ENCODE measurements at regions not wholly inside any gene's neighbourhood (a gene's known extent, or its start where the extent isn't known, plus 50 kb on each side); places are given as distances from the start of the nearest gene placed in this dataset.

- DNase-seq (no peak), ATAC-seq (ENCODE audit: low read depth) (no peak)
- H3K9ac ChIP-seq (ENCODE audit: low read length) = no peak overlapping the region
- no peaks in the 10 kb centered on the region for H3K36me3 ChIP-seq (replicated peaks in 1 of 2; ENCODE audit: control extremely low read depth in 1 of 2, control insufficient read depth in 1 of 2, extremely low read depth in 1 of 2, insufficient read depth in 2 of 2, low read length in 1 of 2)
- no peaks in the 10 kb centered on the region for H3K9me3 ChIP-seq (ENCODE audit: control extremely low read depth in 1 of 3, control insufficient read depth in 2 of 3, insufficient read depth in 1 of 3, low read length in 2 of 3)
- no peak for TF ChIP-seq CTCF (IDR thresholded peaks at IDR 0.05)
- POLR2A ChIA-PET = no interaction called here
- peaks cover 7% of the 10 kb centered on the region for H3K27me3 Mint-ChIP-seq
- no peak overlapping the region for H2AFZ ChIP-seq (ENCODE audit: insufficient read depth, low read depth, low read length, poor library complexity, severe bottlenecking)
- CTCF ChIA-PET = interaction anchor here (0.8 kb wide), 1 partner anchor 22 kb away, joined by 3 read pairs; no protein-coding TSS in a partner anchor
- no peak overlapping the region for H3K4me3 ChIP-seq (ENCODE audit: control extremely low read depth in 1 of 5, extremely low read depth in 1 of 5, insufficient read depth in 1 of 5, low read depth in 2 of 5, low read length in 4 of 5)
- intact Hi-C loops (cut with micrococcal nuclease) = no loop called here
- no peaks in the 10 kb centered on the region for H3K4me1 ChIP-seq (ENCODE audit: control insufficient read depth in 2 of 2, insufficient read depth in 2 of 2, low read length in 2 of 2)
- H3K79me2 ChIP-seq (ENCODE audit: control insufficient read depth, insufficient read depth, low read length) = no peaks in the 10 kb centered on the region
- 50% methylated on average over 1 of the region's 3 CpGs for WGBS (ENCODE audit: insufficient coverage)
- H3K4me3 Mint-ChIP-seq = no peak overlapping the region
- no peaks in the 10 kb centered on the region for H3K9me3 Mint-ChIP-seq (ENCODE audit: insufficient read depth)
- no peaks in the 10 kb centered on the region for H3K27me3 ChIP-seq (replicated peaks in 1 of 4; ENCODE audit: control extremely low read depth in 1 of 4, control insufficient read depth in 3 of 4, insufficient read depth in 4 of 4, low read length in 3 of 4)
- no peak overlapping the region for H3K4me2 ChIP-seq (replicated peaks; ENCODE audit: low read depth, low read length, poor library complexity, severe bottlenecking)
- H3K27ac Mint-ChIP-seq = no peak overlapping the region
- H3K27ac ChIP-seq (ENCODE audit: low read length in 2 of 2) = no peak overlapping the region
- peaks cover 2% of the 10 kb centered on the region for H3K4me1 Mint-ChIP-seq
- no peaks in the 10 kb centered on the region for H4K20me1 ChIP-seq (ENCODE audit: control insufficient read depth, insufficient read depth, low read length, poor library complexity, severe bottlenecking)
Measured at GRCh38 chr2:105604938-105605337, 139.8 kb upstream of the NCK2 start.

DNA sequence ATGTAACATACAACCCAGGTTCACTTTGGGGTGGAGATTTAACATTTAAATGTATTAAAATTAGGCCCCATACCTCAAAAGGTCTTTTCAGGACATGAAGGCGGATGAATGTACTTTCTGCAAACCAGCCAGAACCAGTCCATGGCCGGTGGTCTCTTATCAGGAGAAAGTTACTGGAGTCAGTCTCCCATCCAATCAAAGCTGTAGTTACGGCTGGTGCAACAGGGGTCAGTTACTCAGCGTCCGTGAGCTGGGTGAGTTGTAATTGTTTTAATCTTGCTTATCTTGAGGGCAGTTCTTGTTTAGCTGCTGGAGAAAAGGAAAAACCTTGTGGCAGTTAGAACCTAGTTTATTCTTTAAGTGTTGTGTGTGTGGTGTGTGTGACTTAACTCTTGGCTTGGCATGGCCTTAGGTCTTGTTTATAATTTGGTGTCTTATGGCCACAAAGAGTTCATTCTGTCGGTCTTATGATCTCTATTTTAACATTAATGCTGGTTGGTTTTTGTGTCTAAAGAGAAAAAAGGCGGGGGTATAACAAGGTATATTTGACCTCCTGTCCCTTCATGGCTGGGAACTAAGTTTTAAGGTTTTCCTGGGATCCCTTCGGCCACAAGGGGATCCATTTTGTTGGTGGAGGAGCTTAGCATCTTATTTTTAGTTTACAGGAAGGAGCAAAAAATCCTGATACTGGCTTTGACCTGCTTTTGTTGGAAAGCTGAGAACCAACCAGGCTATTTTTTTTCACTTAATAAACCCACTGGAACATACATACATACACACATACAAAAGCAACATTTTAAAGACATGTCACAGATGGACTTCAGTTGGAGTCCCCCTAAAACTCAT, 143.5 kb upstream of the NCK2 start:
- POLR2A ChIA-PET = no interaction called here
- Histone ChIP-seq H3K27ac (ENCODE audit: low read length in 2 of 2) (no peak overlapping the region), H3K4me1 (ENCODE audit: control insufficient read depth in 2 of 2, insufficient read depth in 2 of 2, low read length in 2 of 2) (no peaks in the 10 kb centered on the region), H3K9ac (ENCODE audit: low read length) (no peak overlapping the region), H3K4me2 (replicated peaks; ENCODE audit: low read depth, low read length, poor library complexity, severe bottlenecking) (no peak overlapping the region), H3K9me3 (ENCODE audit: control extremely low read depth in 1 of 3, control insufficient read depth in 2 of 3, insufficient read depth in 1 of 3, low read length in 2 of 3) (no peaks in the 10 kb centered on the region), H3K79me2 (ENCODE audit: control insufficient read depth, insufficient read depth, low read length) (no peaks in the 10 kb centered on the region), H3K4me3 (ENCODE audit: control extremely low read depth in 1 of 5, extremely low read depth in 1 of 5, insufficient read depth in 1 of 5, low read depth in 2 of 5, low read length in 4 of 5) (no peak overlapping the region), H3K36me3 (replicated peaks in 1 of 2; ENCODE audit: control extremely low read depth in 1 of 2, control insufficient read depth in 1 of 2, extremely low read depth in 1 of 2, insufficient read depth in 2 of 2, low read length in 1 of 2) (no peaks in the 10 kb centered on the region), H4K20me1 (ENCODE audit: control insufficient read depth, insufficient read depth, low read length, poor library complexity, severe bottlenecking) (no peaks in the 10 kb centered on the region), H3K27me3 (replicated peaks in 1 of 4; ENCODE audit: control extremely low read depth in 1 of 4, control insufficient read depth in 3 of 4, insufficient read depth in 4 of 4, low read length in 3 of 4) (no peaks in the 10 kb centered on the region), H2AFZ (ENCODE audit: insufficient read depth, low read depth, low read length, poor library complexity, severe bottlenecking) (no peak overlapping the region)
- no peak for TF ChIP-seq CTCF (IDR thresholded peaks at IDR 0.05)
- TF ChIP-seq EZH2 (IDR thresholded peaks at IDR 0.05; ENCODE audit: borderline replicate concordance, insufficient read depth, low read depth, low read length, poor library complexity, severe bottlenecking) = no peak
- no peak for ATAC-seq (ENCODE audit: low read depth)
- Mint-ChIP-seq H3K4me1 (peaks cover 2% of the 10 kb centered on the region), H3K27ac (no peak overlapping the region), H3K9me3 (ENCODE audit: insufficient read depth) (no peaks in the 10 kb centered on the region), H3K4me3 (no peak overlapping the region), H3K27me3 (peaks cover 7% of the 10 kb centered on the region)
- no peak for DNase-seq
- 100% methylated on average over 5 of the region's 8 CpGs for WGBS (ENCODE audit: insufficient coverage)
- CTCF ChIA-PET = interaction anchor here (0.6 kb wide), 1 partner anchor 442 kb away, joined by 3 read pairs; no protein-coding TSS in a partner anchor
- intact Hi-C loops (cut with micrococcal nuclease) = no loop called here
